CMK (cell line): ENCODE measurements at regions not wholly inside any gene's neighbourhood (a gene's known extent, or its start where the extent isn't known, plus 50 kb on each side); places are given as distances from the start of the nearest gene placed in this dataset.

Experiments
- DNase-seq: peaks from one replicate; pipeline ENCODE4 v3.0.0-alpha.2; 2010; ENCODE audit warnings: low read depth

DNA sequence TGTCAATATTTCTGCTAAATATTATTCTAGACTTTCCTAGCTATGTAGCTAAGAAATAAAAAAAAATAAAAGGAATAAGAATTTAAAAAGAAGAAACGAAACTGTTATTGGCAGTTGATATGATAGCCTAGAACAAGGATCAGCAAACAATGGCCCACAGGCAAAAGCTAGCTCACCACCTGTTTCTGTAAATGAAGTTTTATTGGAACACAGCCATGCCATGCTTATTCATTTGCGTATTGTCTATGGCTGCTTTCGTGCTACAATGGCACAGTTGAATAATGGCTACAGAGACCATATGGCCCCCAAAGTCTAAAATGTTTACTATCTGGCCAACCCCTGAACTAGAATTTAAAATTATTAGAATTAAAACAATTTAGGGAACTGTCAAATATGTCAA lies 952.6 kb upstream of the MAP3K7 start:
- no peak for DNase-seq

DNA sequence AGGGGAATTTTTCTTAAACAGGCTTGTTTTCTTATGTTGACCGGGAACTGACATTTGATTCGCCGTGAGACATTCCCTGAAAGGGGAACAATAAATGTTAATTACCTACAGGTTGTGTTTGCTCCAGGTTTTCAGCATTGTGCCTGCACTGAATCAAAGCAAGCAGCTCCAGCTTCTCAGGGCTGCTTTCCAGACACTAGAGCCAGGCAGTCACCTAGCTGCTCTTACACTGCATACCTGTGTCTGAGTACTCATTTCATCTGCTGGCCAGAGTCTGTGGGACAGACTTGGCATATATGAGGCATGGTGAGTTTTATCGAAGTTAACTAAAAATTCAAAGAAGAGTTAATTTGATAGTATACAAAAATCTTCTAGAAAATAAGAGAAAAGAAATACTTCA lies 951.8 kb upstream of the MAP3K7 start:
- no peak for DNase-seq

GRCh38 chr6:91534614-91535013 lies 947.7 kb upstream of the MAP3K7 start:
- DNase-seq, result no peak

- no peak for DNase-seq
Measured at GRCh38 chr6:91523511-91523910, 936.6 kb upstream of the MAP3K7 start.

- DNase-seq, result no peak
Measured at GRCh38 chr6:91521999-91522398, 935.1 kb upstream of the MAP3K7 start.

DNA sequence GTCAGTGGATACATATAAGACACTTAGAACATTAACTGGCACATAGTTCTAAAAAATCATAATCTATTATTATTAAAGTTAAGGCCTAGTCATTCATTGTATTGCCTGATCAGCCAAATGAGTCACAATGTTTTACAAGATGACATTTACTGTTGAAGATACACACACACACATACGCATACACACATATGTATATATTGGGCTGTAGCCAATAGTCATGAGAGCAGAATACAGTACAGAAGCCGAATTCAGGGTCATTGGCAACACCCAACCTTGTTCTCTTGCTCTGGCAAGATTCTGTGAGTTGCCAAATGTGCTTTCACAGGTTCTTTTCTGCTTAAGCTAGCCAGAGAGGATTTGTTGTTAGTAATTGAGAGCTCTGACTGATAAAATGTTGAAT lies 922.8 kb upstream of the MAP3K7 start:
- no peak for DNase-seq

DNA sequence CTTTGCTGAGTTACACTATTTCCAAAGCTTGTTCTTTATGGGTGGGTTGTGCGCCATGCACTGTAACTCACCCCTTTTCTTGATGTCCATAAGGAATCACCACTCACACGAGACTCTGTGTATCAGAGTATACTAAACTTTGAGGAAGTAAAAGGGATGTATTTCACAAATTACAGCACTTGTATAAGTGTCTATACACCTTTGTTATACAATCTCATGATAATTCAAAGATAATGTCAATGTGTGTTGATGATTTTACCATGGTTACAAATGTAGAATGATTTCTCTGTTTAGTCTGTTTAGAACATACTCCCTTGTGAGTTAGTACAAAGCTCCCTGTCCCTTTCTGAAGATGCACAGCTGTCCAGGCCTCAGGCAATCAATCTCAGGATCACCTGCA lies 922.2 kb upstream of the MAP3K7 start:
- DNase-seq, result no peak

DNA sequence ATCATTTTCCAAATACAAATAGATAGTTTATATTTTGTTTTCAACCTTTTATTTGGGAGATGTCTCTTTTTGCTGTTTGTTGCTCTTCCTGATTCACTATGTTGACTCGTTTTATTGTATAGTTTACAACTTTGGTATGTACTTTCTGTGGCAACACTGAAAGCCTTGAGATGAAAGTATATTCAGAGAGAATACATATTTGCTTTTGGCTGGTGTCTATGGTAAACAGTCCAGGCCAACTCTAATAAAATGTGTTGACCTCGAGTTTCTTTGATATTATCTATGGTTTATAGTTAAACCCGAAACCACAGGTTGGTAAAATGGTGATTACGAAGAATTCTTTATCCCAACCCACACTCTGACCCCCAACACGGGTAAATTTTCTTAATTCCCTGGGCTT lies 919.6 kb upstream of the MAP3K7 start:
- DNase-seq, result no peak

- DNase-seq, result no peak
Measured at GRCh38 chr6:91505199-91505598, 918.3 kb upstream of the MAP3K7 start.

DNA sequence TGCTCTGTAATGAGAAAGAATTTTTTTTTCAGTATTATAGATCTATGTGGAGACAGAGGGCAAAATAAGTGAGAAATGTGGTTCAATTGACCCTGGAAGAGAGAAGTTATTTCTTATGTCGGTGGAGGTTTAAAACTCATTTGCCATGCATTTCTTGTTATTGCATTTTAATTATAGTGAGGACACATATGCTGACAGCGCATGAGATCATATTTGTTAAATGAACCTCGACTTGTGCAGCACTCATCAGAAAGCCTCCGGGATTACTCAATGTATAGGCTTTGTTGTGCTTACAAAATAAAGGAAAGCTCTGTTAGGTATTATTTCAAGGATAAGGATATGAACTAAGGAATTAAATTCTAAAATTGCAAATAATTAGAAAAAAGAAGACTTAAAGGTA lies 915.1 kb upstream of the MAP3K7 start:
- DNase-seq, result no peak

DNA sequence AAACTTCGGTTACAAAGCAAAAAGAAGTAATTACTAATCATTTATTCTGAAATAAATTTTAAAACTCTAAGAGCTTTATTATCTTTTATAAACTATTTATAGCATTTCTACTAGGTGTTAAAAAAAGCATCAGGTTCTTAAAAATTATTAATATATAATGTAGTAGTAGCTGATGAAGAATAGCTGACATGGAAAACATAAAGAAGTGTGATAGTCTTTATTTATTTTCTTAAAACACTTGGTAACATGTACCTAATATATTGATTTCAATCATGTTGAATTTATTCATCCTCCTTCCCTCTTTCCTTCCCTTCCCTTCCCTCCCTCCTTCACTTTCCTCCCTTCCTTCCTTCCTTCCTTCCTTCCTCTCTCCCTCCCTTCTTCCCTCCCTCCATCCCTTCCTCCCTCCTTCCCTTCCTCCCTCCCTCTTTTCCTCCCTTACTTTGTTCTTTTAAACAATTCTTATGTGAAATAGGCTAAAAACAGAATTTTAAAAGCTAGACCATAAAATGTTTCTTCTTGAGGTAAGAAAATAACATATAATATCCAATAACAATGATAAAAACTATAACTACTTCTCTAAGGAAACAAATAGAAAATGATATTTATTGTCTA lies 913.9 kb upstream of the MAP3K7 start:
- no peak for DNase-seq

GRCh38 chr6:91498576-91498975 lies 911.7 kb upstream of the MAP3K7 start:
- no peak for DNase-seq

- DNase-seq, result no peak
Measured at GRCh38 chr6:91497770-91498169, 910.9 kb upstream of the MAP3K7 start.

GRCh38 chr6:91490671-91491301 lies 903.9 kb upstream of the MAP3K7 start:
- no peak for DNase-seq

DNA sequence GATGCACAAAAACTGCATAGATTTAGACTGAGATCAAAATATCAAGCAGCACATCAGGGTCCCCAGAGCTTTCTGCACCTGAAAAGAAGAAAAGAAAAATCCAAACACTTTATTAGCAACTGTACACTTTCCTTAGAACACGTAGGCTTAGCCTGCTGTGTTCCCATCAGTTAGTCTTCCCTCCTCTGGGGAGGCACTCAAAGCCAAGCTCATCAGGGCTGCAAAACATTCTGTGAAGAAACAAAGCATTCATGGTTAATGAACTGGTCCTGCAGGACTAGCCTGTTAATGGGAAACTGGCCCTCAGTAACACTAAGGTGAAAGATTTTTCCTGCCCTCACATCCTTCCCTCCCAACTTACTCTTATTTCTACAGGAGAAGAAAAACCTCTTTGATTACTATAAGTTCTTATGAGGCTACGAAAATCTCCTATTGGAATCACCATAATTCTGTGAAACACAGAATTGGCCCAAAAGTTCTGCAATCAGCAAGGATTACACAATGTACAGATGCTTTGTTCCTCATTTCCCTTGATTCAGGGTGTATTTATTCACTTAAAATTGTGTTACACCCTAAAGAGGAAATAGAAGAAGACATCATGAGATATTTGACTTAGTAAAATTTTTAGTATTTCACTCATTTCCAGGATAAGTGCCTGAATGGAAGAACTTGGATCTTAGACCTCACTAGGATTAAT lies 901.0 kb upstream of the MAP3K7 start:
- no peak for DNase-seq

GRCh38 chr6:91486200-91486599 lies 899.3 kb upstream of the MAP3K7 start:
- no peak for DNase-seq

- DNase-seq, result no peak
Measured at GRCh38 chr6:91485047-91485446, 898.2 kb upstream of the MAP3K7 start.

DNA sequence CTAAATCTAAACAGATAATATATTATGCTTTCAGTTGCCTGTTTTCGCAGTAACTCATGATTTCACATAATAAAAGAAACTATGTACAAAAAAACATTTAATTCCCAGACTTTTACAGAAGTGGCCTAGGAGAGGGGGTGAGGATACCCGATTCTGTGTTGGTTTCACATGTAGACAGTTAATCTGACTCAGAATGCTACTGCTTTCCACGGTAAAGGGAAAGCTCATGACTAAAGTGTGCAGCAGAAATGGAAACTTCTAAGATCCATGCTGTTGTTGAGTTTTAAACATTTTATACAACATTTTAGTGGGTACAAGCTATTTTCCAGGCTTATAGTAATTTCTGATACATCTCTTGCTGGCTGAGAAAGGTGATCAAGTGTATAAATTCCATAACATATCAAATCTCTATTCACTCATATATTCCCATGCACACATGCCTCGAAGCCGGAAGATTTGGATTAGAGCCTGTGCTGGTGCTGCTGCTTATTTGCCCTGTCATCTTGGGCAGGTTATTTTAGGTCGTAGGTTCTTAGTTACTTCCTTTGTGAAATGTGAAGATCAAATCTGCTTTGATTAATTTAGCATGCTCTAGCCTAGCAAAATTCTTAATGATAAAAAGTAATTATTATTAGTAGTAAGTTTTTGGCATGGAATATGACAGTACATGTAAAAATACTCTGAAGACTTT lies 896.7 kb upstream of the MAP3K7 start:
- no peak for DNase-seq

- peak; percentile 27 for DNase-seq
Measured at GRCh38 chr6:91482498-91482897, 895.6 kb upstream of the MAP3K7 start.

- no peak for DNase-seq
Measured at GRCh38 chr6:91480402-91480801, 893.5 kb upstream of the MAP3K7 start.

GRCh38 chr6:91477688-91478087 lies 890.8 kb upstream of the MAP3K7 start:
- no peak for DNase-seq

DNA sequence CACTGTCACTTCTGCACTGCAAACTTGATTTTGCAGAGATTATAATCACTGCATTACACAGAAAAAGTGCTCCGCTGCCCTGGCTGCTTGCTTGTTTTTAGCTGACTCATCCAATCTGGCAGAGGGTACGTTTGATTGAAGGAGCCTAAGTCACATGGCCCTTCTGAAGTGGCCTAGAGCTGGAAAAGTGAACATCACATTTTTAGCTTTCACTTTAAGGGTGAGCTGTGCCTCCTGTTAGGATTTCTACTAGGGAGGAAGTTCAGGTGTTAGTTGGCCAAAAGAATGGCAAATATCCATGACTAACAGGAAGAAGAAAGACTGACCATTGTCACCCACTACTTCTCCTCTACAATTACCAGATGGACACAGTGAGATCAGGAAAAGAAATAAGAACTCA lies 889.1 kb upstream of the MAP3K7 start:
- DNase-seq, result no peak

- no peak for DNase-seq
Measured at GRCh38 chr6:91465393-91465792, 878.5 kb upstream of the MAP3K7 start.
